ENCODE measurements at regions not wholly inside any gene's neighbourhood (a gene's known extent, or its start where the extent isn't known, plus 50 kb on each side); places are given as distances from the start of the nearest gene placed in this dataset.

GRCh38 chr4:181676546-181676945, 566.7 kb upstream of the TENM3 start:
- TF ChIP-seq BCLAF1 (IDR thresholded peaks at IDR 0.05) (no peak), EZH2 (IDR thresholded peaks at IDR 0.05; ENCODE audit: borderline replicate concordance, control insufficient read depth, low read depth, low read length) (no peak), MXI1 (IDR thresholded peaks at IDR 0.05; ENCODE audit: low read depth, low read length) (no peak)
- TF ChIP-seq, protein P1, sequence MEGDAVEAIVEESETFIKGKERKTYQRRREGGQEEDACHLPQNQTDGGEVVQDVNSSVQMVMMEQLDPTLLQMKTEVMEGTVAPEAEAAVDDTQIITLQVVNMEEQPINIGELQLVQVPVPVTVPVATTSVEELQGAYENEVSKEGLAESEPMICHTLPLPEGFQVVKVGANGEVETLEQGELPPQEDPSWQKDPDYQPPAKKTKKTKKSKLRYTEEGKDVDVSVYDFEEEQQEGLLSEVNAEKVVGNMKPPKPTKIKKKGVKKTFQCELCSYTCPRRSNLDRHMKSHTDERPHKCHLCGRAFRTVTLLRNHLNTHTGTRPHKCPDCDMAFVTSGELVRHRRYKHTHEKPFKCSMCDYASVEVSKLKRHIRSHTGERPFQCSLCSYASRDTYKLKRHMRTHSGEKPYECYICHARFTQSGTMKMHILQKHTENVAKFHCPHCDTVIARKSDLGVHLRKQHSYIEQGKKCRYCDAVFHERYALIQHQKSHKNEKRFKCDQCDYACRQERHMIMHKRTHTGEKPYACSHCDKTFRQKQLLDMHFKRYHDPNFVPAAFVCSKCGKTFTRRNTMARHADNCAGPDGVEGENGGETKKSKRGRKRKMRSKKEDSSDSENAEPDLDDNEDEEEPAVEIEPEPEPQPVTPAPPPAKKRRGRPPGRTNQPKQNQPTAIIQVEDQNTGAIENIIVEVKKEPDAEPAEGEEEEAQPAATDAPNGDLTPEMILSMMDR (IDR thresholded peaks at IDR 0.05 in 2 of 3, conservative IDR thresholded peaks at IDR 0.05 in 1 of 3; ENCODE audit: control insufficient read depth in 2 of 3, extremely low read depth in 1 of 3, insufficient read depth in 1 of 3, low read depth in 3 of 3, low read length in 3 of 3) = no peak
- TF ChIP-seq, protein P2, sequence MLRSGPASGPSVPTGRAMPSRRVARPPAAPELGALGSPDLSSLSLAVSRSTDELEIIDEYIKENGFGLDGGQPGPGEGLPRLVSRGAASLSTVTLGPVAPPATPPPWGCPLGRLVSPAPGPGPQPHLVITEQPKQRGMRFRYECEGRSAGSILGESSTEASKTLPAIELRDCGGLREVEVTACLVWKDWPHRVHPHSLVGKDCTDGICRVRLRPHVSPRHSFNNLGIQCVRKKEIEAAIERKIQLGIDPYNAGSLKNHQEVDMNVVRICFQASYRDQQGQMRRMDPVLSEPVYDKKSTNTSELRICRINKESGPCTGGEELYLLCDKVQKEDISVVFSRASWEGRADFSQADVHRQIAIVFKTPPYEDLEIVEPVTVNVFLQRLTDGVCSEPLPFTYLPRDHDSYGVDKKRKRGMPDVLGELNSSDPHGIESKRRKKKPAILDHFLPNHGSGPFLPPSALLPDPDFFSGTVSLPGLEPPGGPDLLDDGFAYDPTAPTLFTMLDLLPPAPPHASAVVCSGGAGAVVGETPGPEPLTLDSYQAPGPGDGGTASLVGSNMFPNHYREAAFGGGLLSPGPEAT (IDR thresholded peaks at IDR 0.05; ENCODE audit: low read depth) = no peak

All from GM12878 (cell line).